CD4-positive, alpha-beta T cell treated with Interferon alpha-2 for 1 hour (primary cell): ENCODE measurements at regions not wholly inside any gene's neighbourhood (a gene's known extent, or its start where the extent isn't known, plus 50 kb on each side); places are given as distances from the start of the nearest gene placed in this dataset.

Experiments
- DNase-seq, 2 donors: peaks; one replicate each; pipeline ENCODE4 v3.0.0-alpha.2; 2020 to 2022

- DNase-seq: no peak
Observed at GRCh38 chr3:31008994-31009393, 114.5 kb upstream of the GADL1 start.

GRCh38 chr3:31009881-31010280, 115.4 kb upstream of the GADL1 start:
- DNase-seq: no peak

GRCh38 chr3:31010491-31010890, 116.0 kb upstream of the GADL1 start:
- no peak for DNase-seq

GRCh38 chr3:31011380-31011779, 116.9 kb upstream of the GADL1 start:
- DNase-seq: no peak

- no peak for DNase-seq
Observed at GRCh38 chr3:31013090-31013489, 118.6 kb upstream of the GADL1 start.

- DNase-seq: no peak
Observed at GRCh38 chr3:31013843-31014242, 119.4 kb upstream of the GADL1 start.

- no peak for DNase-seq
Observed at GRCh38 chr3:31014317-31015040, 120.0 kb upstream of the GADL1 start.

- no peak for DNase-seq
Observed at GRCh38 chr3:31016196-31016595, 121.7 kb upstream of the GADL1 start.

- no peak for DNase-seq
Observed at GRCh38 chr3:31022716-31023115, 128.3 kb upstream of the GADL1 start.

GRCh38 chr3:31025541-31025940, 131.1 kb upstream of the GADL1 start:
- DNase-seq: no peak

- no peak for DNase-seq
Observed at GRCh38 chr3:31027191-31027761, 132.8 kb upstream of the GADL1 start.

GRCh38 chr3:31027914-31028313, 133.5 kb upstream of the GADL1 start:
- no peak for DNase-seq

- no peak for DNase-seq
Observed at GRCh38 chr3:31028766-31029165, 134.3 kb upstream of the GADL1 start.

GRCh38 chr3:31029706-31030105, 135.2 kb upstream of the GADL1 start:
- no peak for DNase-seq

GRCh38 chr3:31035681-31036080, 141.2 kb upstream of the GADL1 start:
- DNase-seq: no peak

GRCh38 chr3:31038086-31038739, 143.8 kb upstream of the GADL1 start:
- DNase-seq: no peak

- no peak for DNase-seq
Observed at GRCh38 chr3:31039145-31039544, 144.7 kb upstream of the GADL1 start.

- DNase-seq: no peak
Observed at GRCh38 chr3:31041161-31041978, 146.9 kb upstream of the GADL1 start.

GRCh38 chr3:31043184-31043819, 148.8 kb upstream of the GADL1 start:
- DNase-seq: no peak

- no peak for DNase-seq
Observed at GRCh38 chr3:31047673-31048072, 153.2 kb upstream of the GADL1 start.

GRCh38 chr3:31048143-31048542, 153.7 kb upstream of the GADL1 start:
- DNase-seq: no peak

- DNase-seq: no peak
Observed at GRCh38 chr3:31050296-31050695, 155.8 kb upstream of the GADL1 start.

GRCh38 chr3:31051226-31051625, 156.8 kb upstream of the GADL1 start:
- no peak for DNase-seq
